ENCODE measurements at regions not wholly inside any gene's neighbourhood (a gene's known extent, or its start where the extent isn't known, plus 50 kb on each side); places are given as distances from the start of the nearest gene placed in this dataset.

DNA sequence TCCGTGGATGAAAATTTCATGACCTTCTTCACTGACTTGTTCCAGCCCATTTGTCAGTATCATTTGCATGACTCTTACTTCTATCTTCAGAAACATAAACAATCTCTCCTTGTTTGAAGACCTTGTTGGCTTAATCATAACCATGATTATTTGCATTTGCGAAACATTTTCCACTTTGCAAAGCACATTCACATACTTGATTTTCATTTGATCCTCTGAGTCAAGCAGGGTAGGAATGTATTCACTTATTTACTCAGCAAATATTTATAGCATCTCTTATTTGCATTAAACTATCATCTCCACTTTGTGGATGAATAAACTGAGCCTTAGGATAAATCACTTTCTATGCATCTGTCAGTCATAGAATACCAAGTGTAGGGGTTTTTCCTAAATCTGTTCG, 343.0 kb upstream of the SGCD start:
- intact Hi-C loops (cut with micrococcal nuclease) (no loop called here), dilution Hi-C loops (cut with MboI; ENCODE audit: extremely low pct_ligation_motif_present, low sequenced_read_pairs) (no loop called here)
- Histone ChIP-seq H3K4me2 (ENCODE audit: insufficient read depth, low read length) (no peak overlapping the region), H3K27ac (ENCODE audit: insufficient read depth, low read depth, low read length) (no peak overlapping the region), H3K27me3 (ENCODE audit: control insufficient read depth in 2 of 2, insufficient read depth in 2 of 2, low read length in 2 of 2) (no peaks in the 10 kb centered on the region), H2AFZ (ENCODE audit: low read depth, low read length) (no peak overlapping the region), H3K4me1 (ENCODE audit: control insufficient read depth, extremely low read depth, insufficient read depth, low read length) (no peaks in the 10 kb centered on the region), H3K36me3 (ENCODE audit: control insufficient read depth in 2 of 2, extremely low read depth in 1 of 2, insufficient read depth in 2 of 2, low read length in 2 of 2) (no peaks in the 10 kb centered on the region), H3K9me1 (replicated peaks; ENCODE audit: control insufficient read depth, extremely low read depth, insufficient read depth, low read length) (no peaks in the 10 kb centered on the region), H3K9ac (replicated peaks; ENCODE audit: extremely low read depth, insufficient read depth, low read length) (no peak overlapping the region), H3K4me3 (replicated peaks in 1 of 3; ENCODE audit: insufficient read depth in 1 of 3, low read depth in 1 of 3, low read length in 3 of 3) (no peak overlapping the region), H4K20me1 (replicated peaks; ENCODE audit: control insufficient read depth, extremely low read depth, insufficient read depth, low read length) (no peaks in the 10 kb centered on the region), H3K9me3 (replicated peaks; ENCODE audit: control insufficient read depth, insufficient read depth, low read length) (peaks cover 2% of the 10 kb centered on the region), H3K79me2 (ENCODE audit: control insufficient read depth, insufficient read depth, low read length) (no peaks in the 10 kb centered on the region)
- CTCF ChIA-PET = no interaction called here
- TF ChIP-seq POLR2A (IDR thresholded peaks at IDR 0.05; ENCODE audit: low read depth, low read length) (no peak), MYC (IDR thresholded peaks at IDR 0.05; ENCODE audit: low read depth, low read length) (no peak), POLR2AphosphoS5 (IDR thresholded peaks at IDR 0.05; ENCODE audit: insufficient read depth, low read depth, low read length) (no peak)
- TF ChIP-seq, protein P1, sequence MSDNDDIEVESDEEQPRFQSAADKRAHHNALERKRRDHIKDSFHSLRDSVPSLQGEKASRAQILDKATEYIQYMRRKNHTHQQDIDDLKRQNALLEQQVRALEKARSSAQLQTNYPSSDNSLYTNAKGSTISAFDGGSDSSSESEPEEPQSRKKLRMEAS (IDR thresholded peaks at IDR 0.05; ENCODE audit: insufficient read depth, insufficient read length) = no peak
- no peak for DNase-seq (ENCODE audit: low read depth, low spot score)
- POLR2A ChIA-PET = no interaction called here
- no peak for FAIRE-seq
- BruUV-seq (replicated peaks) = no TSS peak

DNA sequence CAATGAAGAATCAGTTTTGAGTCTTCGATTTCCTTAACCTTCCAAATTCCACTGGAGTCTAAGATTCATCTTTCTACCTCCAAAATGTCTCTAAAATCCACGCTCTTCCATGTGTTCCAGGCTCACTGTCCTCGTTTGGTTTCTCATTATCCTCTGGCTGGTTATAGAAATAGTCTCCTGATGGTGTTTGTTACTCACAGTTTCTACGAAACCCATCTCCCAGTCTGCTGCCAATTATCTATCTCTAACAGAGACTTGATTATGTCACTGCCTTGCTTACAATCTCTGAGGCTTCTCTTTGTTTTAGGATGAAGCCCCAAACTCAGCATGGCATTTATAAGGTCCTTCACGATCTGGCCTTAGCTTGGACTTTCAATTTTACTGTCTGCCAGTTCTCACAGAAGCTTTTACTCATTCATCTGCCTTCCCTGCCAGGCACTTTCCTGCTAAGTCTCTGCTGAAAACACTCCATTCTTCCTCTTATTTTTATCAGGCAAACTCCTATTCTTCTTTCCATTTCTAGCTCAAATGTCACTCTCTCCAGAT, 339.6 kb upstream of the SGCD start:
- no peak for FAIRE-seq
- H3K4me2 ChIP-seq (ENCODE audit: insufficient read depth, low read length) = no peak overlapping the region
- peaks cover 2% of the 10 kb centered on the region for H3K9me3 ChIP-seq (replicated peaks; ENCODE audit: control insufficient read depth, insufficient read depth, low read length)
- no peak overlapping the region for H3K27ac ChIP-seq (ENCODE audit: insufficient read depth, low read depth, low read length)
- no peaks in the 10 kb centered on the region for H3K9me1 ChIP-seq (replicated peaks; ENCODE audit: control insufficient read depth, extremely low read depth, insufficient read depth, low read length)
- no peaks in the 10 kb centered on the region for H3K4me1 ChIP-seq (ENCODE audit: control insufficient read depth, extremely low read depth, insufficient read depth, low read length)
- no peak overlapping the region for H3K9ac ChIP-seq (replicated peaks; ENCODE audit: extremely low read depth, insufficient read depth, low read length)
- TF ChIP-seq, protein P2, sequence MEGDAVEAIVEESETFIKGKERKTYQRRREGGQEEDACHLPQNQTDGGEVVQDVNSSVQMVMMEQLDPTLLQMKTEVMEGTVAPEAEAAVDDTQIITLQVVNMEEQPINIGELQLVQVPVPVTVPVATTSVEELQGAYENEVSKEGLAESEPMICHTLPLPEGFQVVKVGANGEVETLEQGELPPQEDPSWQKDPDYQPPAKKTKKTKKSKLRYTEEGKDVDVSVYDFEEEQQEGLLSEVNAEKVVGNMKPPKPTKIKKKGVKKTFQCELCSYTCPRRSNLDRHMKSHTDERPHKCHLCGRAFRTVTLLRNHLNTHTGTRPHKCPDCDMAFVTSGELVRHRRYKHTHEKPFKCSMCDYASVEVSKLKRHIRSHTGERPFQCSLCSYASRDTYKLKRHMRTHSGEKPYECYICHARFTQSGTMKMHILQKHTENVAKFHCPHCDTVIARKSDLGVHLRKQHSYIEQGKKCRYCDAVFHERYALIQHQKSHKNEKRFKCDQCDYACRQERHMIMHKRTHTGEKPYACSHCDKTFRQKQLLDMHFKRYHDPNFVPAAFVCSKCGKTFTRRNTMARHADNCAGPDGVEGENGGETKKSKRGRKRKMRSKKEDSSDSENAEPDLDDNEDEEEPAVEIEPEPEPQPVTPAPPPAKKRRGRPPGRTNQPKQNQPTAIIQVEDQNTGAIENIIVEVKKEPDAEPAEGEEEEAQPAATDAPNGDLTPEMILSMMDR (IDR thresholded peaks at IDR 0.05; ENCODE audit: extremely low read depth in 1 of 2, insufficient read depth in 1 of 2, low read depth in 1 of 2, low read length in 2 of 2) = no peak
- TF ChIP-seq POLR2A (IDR thresholded peaks at IDR 0.05; ENCODE audit: low read depth, low read length) (no peak), MYC (IDR thresholded peaks at IDR 0.05; ENCODE audit: low read depth, low read length) (no peak), GATA2 (IDR thresholded peaks at IDR 0.05; ENCODE audit: insufficient read depth, insufficient read length, low read depth, low read length) (no peak), POLR2AphosphoS5 (IDR thresholded peaks at IDR 0.05; ENCODE audit: insufficient read depth, low read depth, low read length) (no peak), FOS (IDR thresholded peaks at IDR 0.05; ENCODE audit: borderline replicate concordance, insufficient read depth, low read length) (no peak), JUN (IDR thresholded peaks at IDR 0.05; ENCODE audit: borderline replicate concordance, insufficient read depth, insufficient read length, low read depth) (no peak), EZH2 (IDR thresholded peaks at IDR 0.05; ENCODE audit: borderline replicate concordance, low read depth, low read length, severe bottlenecking) (no peak)
- TF ChIP-seq, protein P1 (IDR thresholded peaks at IDR 0.05; ENCODE audit: insufficient read depth, insufficient read length) = no peak
- no peaks in the 10 kb centered on the region for H4K20me1 ChIP-seq (replicated peaks; ENCODE audit: control insufficient read depth, extremely low read depth, insufficient read depth, low read length)
- intact Hi-C loops (cut with micrococcal nuclease) (no loop called here), dilution Hi-C loops (cut with MboI; ENCODE audit: extremely low pct_ligation_motif_present, low sequenced_read_pairs) (no loop called here)
- BruUV-seq (replicated peaks) = no TSS peak
- no peaks in the 10 kb centered on the region for H3K27me3 ChIP-seq (ENCODE audit: control insufficient read depth in 2 of 2, insufficient read depth in 2 of 2, low read length in 2 of 2)
- no peaks in the 10 kb centered on the region for H3K36me3 ChIP-seq (ENCODE audit: control insufficient read depth in 2 of 2, extremely low read depth in 1 of 2, insufficient read depth in 2 of 2, low read length in 2 of 2)
- H3K4me3 ChIP-seq (replicated peaks in 1 of 3; ENCODE audit: insufficient read depth in 1 of 3, low read depth in 1 of 3, low read length in 3 of 3) = no peak overlapping the region
- H3K79me2 ChIP-seq (ENCODE audit: control insufficient read depth, insufficient read depth, low read length) = no peaks in the 10 kb centered on the region
- CTCF ChIA-PET = no interaction called here
- no peak overlapping the region for H2AFZ ChIP-seq (ENCODE audit: low read depth, low read length)
- POLR2A ChIA-PET = no interaction called here
- DNase-seq (ENCODE audit: low read depth, low spot score) = no peak

Data from endothelial cell of umbilical vein (primary cell).